Astrocyte of the cerebellum (primary cell): ENCODE measurements at regions not wholly inside any gene's neighbourhood (a gene's known extent, or its start where the extent isn't known, plus 50 kb on each side); places are given as distances from the start of the nearest gene placed in this dataset.

Experiments
- DNase-seq: peaks from one replicate; pipeline ENCODE4 v3.0.0-alpha.2; 2011; ENCODE audit warnings: low read depth
- H3K4me3 ChIP-seq: 2 replicates; pipeline ENCODE4 v1.5.1; 2011; ENCODE audit warnings: mild to moderate bottlenecking, low read depth, low read length, moderate library complexity
- in situ Hi-C: cut with HindIII; loops from 2 replicates; pipeline ENCODE4 v1.10.0; 2017; ENCODE audit warnings: low sequenced_read_pairs
- TF ChIP-seq, protein P1 (sequence below): IDR thresholded peaks from 2 replicates; pipeline ENCODE4 v1.5.1; 2012; ENCODE audit warnings: low read length, low read depth, moderate library complexity, mild to moderate bottlenecking; ENCODE audit errors: missing control alignments

DNA sequence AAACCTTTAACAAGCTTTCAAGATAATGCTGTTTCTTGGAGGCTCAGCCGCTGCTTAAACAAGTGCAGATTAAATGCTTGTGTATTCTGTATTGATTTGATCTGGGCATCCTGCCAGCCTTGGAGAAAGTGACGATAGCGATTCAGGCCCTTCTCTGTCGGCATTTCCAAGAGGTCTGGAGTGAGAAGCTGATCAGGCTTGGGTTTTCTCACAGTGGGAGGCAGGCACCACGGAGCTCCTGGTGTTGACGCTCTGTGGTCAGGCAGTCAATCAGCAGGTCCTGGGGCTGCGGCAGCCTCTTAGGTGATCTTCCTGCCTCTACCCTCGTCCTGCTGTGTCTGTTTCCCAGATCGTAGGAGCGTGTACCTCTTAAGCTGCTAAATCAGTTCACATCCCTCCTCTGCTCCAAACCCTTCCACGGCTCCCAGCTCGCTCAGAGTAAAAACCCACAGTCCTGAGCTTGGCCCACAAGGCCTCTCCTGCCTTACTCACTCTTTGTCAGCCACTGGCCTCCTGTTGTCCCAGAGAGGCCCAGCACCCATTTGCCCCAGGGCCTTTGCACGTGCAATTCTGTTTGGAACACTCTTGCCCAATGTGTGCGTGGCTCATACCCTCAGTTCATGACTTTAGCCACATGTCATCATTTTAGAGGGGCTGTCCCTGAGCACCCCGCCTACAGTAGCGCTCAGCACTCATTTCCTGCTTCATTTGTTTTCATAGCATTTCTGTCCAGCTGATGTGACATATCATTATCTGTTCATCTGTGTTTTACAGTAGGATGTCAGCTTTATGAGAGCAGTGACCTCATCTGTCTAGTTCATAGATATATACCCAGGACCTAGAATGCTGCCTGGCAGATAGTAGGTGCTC lies 155.4 kb downstream of the AACS start:
- H3K4me3 ChIP-seq: no peak overlapping the region
- in situ Hi-C loops: no loop called here
- DNase-seq: peak; percentile 41
- TF ChIP-seq, protein P1, sequence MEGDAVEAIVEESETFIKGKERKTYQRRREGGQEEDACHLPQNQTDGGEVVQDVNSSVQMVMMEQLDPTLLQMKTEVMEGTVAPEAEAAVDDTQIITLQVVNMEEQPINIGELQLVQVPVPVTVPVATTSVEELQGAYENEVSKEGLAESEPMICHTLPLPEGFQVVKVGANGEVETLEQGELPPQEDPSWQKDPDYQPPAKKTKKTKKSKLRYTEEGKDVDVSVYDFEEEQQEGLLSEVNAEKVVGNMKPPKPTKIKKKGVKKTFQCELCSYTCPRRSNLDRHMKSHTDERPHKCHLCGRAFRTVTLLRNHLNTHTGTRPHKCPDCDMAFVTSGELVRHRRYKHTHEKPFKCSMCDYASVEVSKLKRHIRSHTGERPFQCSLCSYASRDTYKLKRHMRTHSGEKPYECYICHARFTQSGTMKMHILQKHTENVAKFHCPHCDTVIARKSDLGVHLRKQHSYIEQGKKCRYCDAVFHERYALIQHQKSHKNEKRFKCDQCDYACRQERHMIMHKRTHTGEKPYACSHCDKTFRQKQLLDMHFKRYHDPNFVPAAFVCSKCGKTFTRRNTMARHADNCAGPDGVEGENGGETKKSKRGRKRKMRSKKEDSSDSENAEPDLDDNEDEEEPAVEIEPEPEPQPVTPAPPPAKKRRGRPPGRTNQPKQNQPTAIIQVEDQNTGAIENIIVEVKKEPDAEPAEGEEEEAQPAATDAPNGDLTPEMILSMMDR: no peak

GRCh38 chr12:125221602-125222001 lies 156.4 kb downstream of the AACS start:
- TF ChIP-seq, protein P1: no peak
- DNase-seq: no peak
- in situ Hi-C loops: no loop called here
- no peak overlapping the region for H3K4me3 ChIP-seq

GRCh38 chr12:125222876-125223275 lies 157.6 kb downstream of the AACS start:
- in situ Hi-C loops: no loop called here
- TF ChIP-seq, protein P1: no peak
- H3K4me3 ChIP-seq: no peak overlapping the region
- no peak for DNase-seq

DNA sequence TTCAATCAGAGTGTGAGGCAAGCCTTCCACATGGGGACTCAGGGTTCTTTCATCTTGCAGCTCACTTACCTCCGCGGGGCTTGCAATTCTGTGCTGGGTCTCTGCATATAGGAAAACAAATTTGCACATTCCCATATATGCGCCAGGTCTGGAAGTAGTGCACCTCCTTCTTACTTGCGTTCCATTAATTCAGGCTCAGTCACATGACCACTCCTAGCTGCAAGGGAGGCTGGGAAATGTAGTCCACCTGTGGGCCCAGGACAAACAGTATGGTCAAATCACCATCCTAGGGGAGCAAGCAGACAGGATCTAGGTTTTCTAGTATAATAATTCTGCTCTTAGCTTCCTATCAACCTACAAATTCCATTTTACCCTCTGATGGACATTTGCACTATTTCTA lies 160.4 kb downstream of the AACS start:
- TF ChIP-seq, protein P1: no peak
- in situ Hi-C loops: no loop called here
- H3K4me3 ChIP-seq: no peak overlapping the region
- no peak for DNase-seq

- no peak overlapping the region for H3K4me3 ChIP-seq
- no peak for DNase-seq
- in situ Hi-C loops: no loop called here
- TF ChIP-seq, protein P1: no peak
Measured at GRCh38 chr12:125228519-125229260, 163.5 kb downstream of the AACS start.

DNA sequence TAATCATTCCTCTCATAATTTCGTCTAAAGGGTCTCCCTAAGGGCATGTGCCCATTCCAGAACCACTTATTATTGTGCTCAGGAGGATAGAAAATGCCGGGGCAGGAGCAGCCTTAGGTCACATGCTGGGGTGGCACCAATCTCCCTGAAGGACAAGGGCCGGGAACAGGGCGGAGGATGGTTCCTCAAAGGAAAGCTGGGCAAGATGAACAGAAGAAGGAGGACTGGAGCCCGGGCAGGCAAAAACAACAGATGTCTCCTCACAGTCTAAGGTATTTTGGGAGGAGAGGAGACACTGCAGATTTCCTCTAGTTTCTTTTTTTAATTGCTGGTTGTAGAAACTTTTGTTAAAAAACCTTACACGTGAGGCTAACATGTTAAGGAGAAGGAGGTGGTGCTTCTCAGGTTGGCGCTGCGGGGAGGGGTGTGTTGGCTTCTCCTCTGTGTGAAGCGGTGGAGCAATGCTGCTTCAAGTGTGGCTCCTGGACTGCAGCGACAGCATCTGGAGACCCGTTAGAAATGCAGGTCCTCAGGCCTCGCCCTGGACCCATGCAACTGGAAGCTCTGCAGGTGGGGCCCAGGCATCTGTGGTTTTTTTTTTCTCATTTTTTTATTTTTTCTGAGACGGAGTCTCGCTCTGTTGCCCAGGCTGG lies 164.8 kb downstream of the AACS start:
- no peak for DNase-seq
- TF ChIP-seq, protein P1: no peak
- in situ Hi-C loops: no loop called here
- no peak overlapping the region for H3K4me3 ChIP-seq
